DOHH2 (cell line): ENCODE measurements at regions not wholly inside any gene's neighbourhood (a gene's known extent, or its start where the extent isn't known, plus 50 kb on each side); places are given as distances from the start of the nearest gene placed in this dataset.

Experiments
- CTCF ChIP-seq: fragments of 200-600 bp; sonication (generic); IDR thresholded peaks from one replicate; pipeline ENCODE4 v1.5.1; 2014; ENCODE audit warnings: antibody characterized with exemption, mild to moderate bottlenecking, low read depth, low read length; ENCODE audit not compliant: poor library complexity, severe bottlenecking
- EZH2phosphoT487 ChIP-seq: fragments of 200-600 bp; sonication (generic); IDR thresholded peaks from 2 replicates; pipeline ENCODE4 v1.6.1; 2017; ENCODE audit warnings: borderline replicate concordance, mild to moderate bottlenecking, antibody characterized with exemption, low read length, moderate library complexity, mixed read lengths

- TF ChIP-seq CTCF (no peak), EZH2phosphoT487 (no peak)
Observed at GRCh38 chr12:130044991-130045621, 117.2 kb upstream of the FZD10 start.
